Activated T-cell treated with anti-CD3 and anti-CD28 coated beads, Interleukin-2, amount 50 U/mL, for 1 hour (primary cell): ENCODE measurements at regions not wholly inside any gene's neighbourhood (a gene's known extent, or its start where the extent isn't known, plus 50 kb on each side); places are given as distances from the start of the nearest gene placed in this dataset.
"Not testable (repeated sequence)": the region's sequence is repeated elsewhere in the genome, so short reads cannot be mapped to it uniquely, and the experiment has no call there.

Source experiments
- DNase-seq: peaks from one replicate; pipeline ENCODE4 v3.0.0-alpha.2; 2020

GRCh38 chr1:66424530-66424929 lies 109.4 kb upstream of the SGIP1 start:
- not testable (repeated sequence) for DNase-seq

GRCh38 chr1:66426239-66426853 lies 107.6 kb upstream of the SGIP1 start:
- DNase-seq = no peak

- not testable (repeated sequence) for DNase-seq
These were observed 103.1 kb upstream of the SGIP1 start for GRCh38 chr1:66430815-66431214.

GRCh38 chr1:66431999-66432398 lies 102.0 kb upstream of the SGIP1 start:
- no peak for DNase-seq

GRCh38 chr1:66433611-66434010 lies 100.3 kb upstream of the SGIP1 start:
- DNase-seq = no peak

- DNase-seq = no peak
These were observed 99.9 kb upstream of the SGIP1 start for GRCh38 chr1:66434096-66434495.

GRCh38 chr1:66435541-66435940 lies 98.4 kb upstream of the SGIP1 start:
- no peak for DNase-seq

GRCh38 chr1:66436378-66437135 lies 97.4 kb upstream of the SGIP1 start:
- peak; percentile 25 for DNase-seq

GRCh38 chr1:66437136-66437401 lies 96.9 kb upstream of the SGIP1 start:
- no peak for DNase-seq

GRCh38 chr1:66438062-66438461 lies 95.9 kb upstream of the SGIP1 start:
- no peak for DNase-seq

GRCh38 chr1:66438501-66438900 lies 95.5 kb upstream of the SGIP1 start:
- DNase-seq = no peak

GRCh38 chr1:66439031-66439740 lies 94.8 kb upstream of the SGIP1 start:
- no peak for DNase-seq

- DNase-seq = no peak
These were observed 90.2 kb upstream of the SGIP1 start for GRCh38 chr1:66443793-66444192.

GRCh38 chr1:66444438-66445265 lies 89.3 kb upstream of the SGIP1 start:
- no peak for DNase-seq

GRCh38 chr1:66445492-66446181 lies 88.3 kb upstream of the SGIP1 start:
- DNase-seq = peak; percentile 50

GRCh38 chr1:66446261-66447001 lies 87.5 kb upstream of the SGIP1 start:
- DNase-seq = no peak

- DNase-seq = no peak
These were observed 83.9 kb upstream of the SGIP1 start for GRCh38 chr1:66450043-66450514.

GRCh38 chr1:66450847-66451246 lies 83.1 kb upstream of the SGIP1 start:
- no peak for DNase-seq

GRCh38 chr1:66452162-66452561 lies 81.8 kb upstream of the SGIP1 start:
- no peak for DNase-seq

- no peak for DNase-seq
These were observed 81.0 kb upstream of the SGIP1 start for GRCh38 chr1:66452982-66453381.

- no peak for DNase-seq
These were observed 78.5 kb upstream of the SGIP1 start for GRCh38 chr1:66455446-66455845.

GRCh38 chr1:66460776-66461175 lies 73.2 kb upstream of the SGIP1 start:
- no peak for DNase-seq
